IMR-90 (cell line): ENCODE measurements at regions not wholly inside any gene's neighbourhood (a gene's known extent, or its start where the extent isn't known, plus 50 kb on each side); places are given as distances from the start of the nearest gene placed in this dataset.
A peak's percentile ranks its signal among the peaks of the same experiment; 100 is the strongest.

Experiments used
- ATAC-seq: fragments of 200-7000 bp; cut with Tn5 transposase; 2 replicates; pipeline ENCODE4 v1.9.1; 2020; ENCODE audit warnings: low read depth, mild to moderate bottlenecking, moderate library complexity
- BruUV-seq: library from RNA; stranded (reverse); fragments of 400-500 nt; replicated peaks from 2 replicates; lab custom pipeline; 2021; lab: Mats Ljungman, UMichigan
- CTCF ChIA-PET: fragments of 300-600 bp; formaldehyde crosslinking; extraction: SDS; loops from one replicate; lab custom pipeline; 2021; ENCODE audit warnings: antibody characterized with exemption; lab: Yijun Ruan, JAX
- POLR2A ChIA-PET: fragments of 300-600 bp; sonication (Branson Sonifier 250); formaldehyde crosslinking; loops from one replicate; lab custom pipeline; 2022; ENCODE audit warnings: antibody characterized with exemption; ENCODE audit not compliant: unreplicated experiment; lab: Charles Lee
- DNase-seq: peaks from one replicate; pipeline ENCODE4 v3.0.0; 2013
- H2AFZ ChIP-seq: replicated peaks from 2 replicates; pipeline ENCODE3; 2013; ENCODE audit warnings: low read length, mild to moderate bottlenecking; ENCODE audit not compliant: poor library complexity
- H2AK5ac ChIP-seq: 2 replicates; pipeline ENCODE4 v1.6.1; 2013; ENCODE audit warnings: low read depth, low read length, inconsistent platforms
- H2AK9ac ChIP-seq: replicated peaks from 2 replicates; pipeline ENCODE3; 2013; ENCODE audit warnings: mild to moderate bottlenecking, low read depth, low read length, moderate library complexity; ENCODE audit not compliant: poor library complexity
- H2BK120ac ChIP-seq: 2 replicates; pipeline ENCODE4 v1.6.1; 2013; ENCODE audit warnings: low read depth, low read length, inconsistent platforms
- H2BK15ac ChIP-seq: 3 replicates; pipeline ENCODE4 v1.6.1; 2013; ENCODE audit warnings: low read depth, low read length, inconsistent platforms
- H2BK20ac ChIP-seq: 2 replicates; pipeline ENCODE4 v1.6.1; 2013; ENCODE audit warnings: low read depth, mild to moderate bottlenecking, inconsistent platforms, low read length, moderate library complexity
- H2BK5ac ChIP-seq: 2 replicates; pipeline ENCODE4 v1.6.1; 2013; ENCODE audit warnings: mild to moderate bottlenecking, low read depth, low read length, inconsistent platforms; ENCODE audit not compliant: poor library complexity, severe bottlenecking
- H3K14ac ChIP-seq: replicated peaks from 2 replicates; pipeline ENCODE4 v1.6.1; 2013; ENCODE audit warnings: low read depth, low read length, inconsistent platforms
- H3K18ac ChIP-seq: 2 replicates; pipeline ENCODE4 v1.6.1; 2013; ENCODE audit warnings: low read depth, low read length, control low read depth
- H3K23ac ChIP-seq: 2 replicates; pipeline ENCODE4 v1.6.1; 2013; ENCODE audit warnings: low read depth, low read length, inconsistent platforms
- H3K27ac ChIP-seq: 2 replicates; pipeline ENCODE4 v1.5.1; 2013; ENCODE audit warnings: mild to moderate bottlenecking, control low read depth, low read length; ENCODE audit not compliant: insufficient read depth
- H3K27me3 ChIP-seq: 2 replicates; pipeline ENCODE4 v1.6.1; 2013; ENCODE audit warnings: low read length; ENCODE audit not compliant: control insufficient read depth, insufficient read depth
- H3K36me3 ChIP-seq: 2 replicates; pipeline ENCODE4 v1.6.1; 2013; ENCODE audit warnings: low read length, mixed read lengths; ENCODE audit not compliant: control insufficient read depth, insufficient read depth
- H3K4ac ChIP-seq: 2 replicates; pipeline ENCODE4 v1.6.1; 2013; ENCODE audit warnings: low read depth, low read length, inconsistent platforms
- H3K4me1 ChIP-seq: 2 replicates; pipeline ENCODE4 v1.6.1; 2013; ENCODE audit warnings: low read length, mixed read lengths; ENCODE audit not compliant: control insufficient read depth, insufficient read depth
- H3K4me2 ChIP-seq: 2 replicates; pipeline ENCODE4 v1.6.1; 2013; ENCODE audit warnings: low read depth, mild to moderate bottlenecking, control low read depth, low read length, moderate library complexity
- H3K4me3 ChIP-seq: 2 replicates; pipeline ENCODE4 v1.5.1; 2013; ENCODE audit warnings: low read depth, mild to moderate bottlenecking, control low read depth, low read length, moderate library complexity; ENCODE audit not compliant: insufficient read depth
- H3K56ac ChIP-seq: 2 replicates; pipeline ENCODE4 v1.6.1; 2013; ENCODE audit warnings: low read length, inconsistent platforms; ENCODE audit not compliant: insufficient read depth; ENCODE audit errors: extremely low read depth
- H3K79me1 ChIP-seq, 2 experiments: 2 replicates each; pipeline ENCODE4 v1.6.1; 2013; ENCODE audit warnings: low read length in 2 of 2, inconsistent platforms in 1 of 2, low read depth in 1 of 2
- H3K9ac ChIP-seq: 2 replicates; pipeline ENCODE4 v1.6.1; 2013; ENCODE audit warnings: low read depth, low read length, control low read depth
- H3K9me1 ChIP-seq: 2 replicates; pipeline ENCODE4 v1.6.1; 2013; ENCODE audit warnings: low read length, inconsistent platforms; ENCODE audit not compliant: insufficient read depth
- H3K9me3 ChIP-seq: 2 replicates; pipeline ENCODE4 v1.6.1; 2013; ENCODE audit warnings: low read length; ENCODE audit not compliant: control insufficient read depth, insufficient read depth
- H4K20me1 ChIP-seq: 2 replicates; pipeline ENCODE4 v1.6.1; 2013; ENCODE audit warnings: low read length, inconsistent platforms; ENCODE audit not compliant: insufficient read depth
- H4K5ac ChIP-seq: 2 replicates; pipeline ENCODE4 v1.6.1; 2013; ENCODE audit warnings: mild to moderate bottlenecking, low read depth, low read length, control low read depth
- H4K8ac ChIP-seq, 2 experiments: 2 replicates each; pipeline ENCODE4 v1.6.1; 2013; ENCODE audit warnings: low read depth in 2 of 2, low read length in 2 of 2, control low read depth in 1 of 2, inconsistent platforms in 1 of 2
- H4K91ac ChIP-seq: 2 replicates; pipeline ENCODE4 v1.6.1; 2013; ENCODE audit warnings: low read depth, low read length, inconsistent platforms; ENCODE audit not compliant: insufficient read depth
- BHLHE40 ChIP-seq: fragments of 150-350 bp; IDR thresholded peaks from 2 replicates; pipeline ENCODE4 v1.6.1; 2016; ENCODE audit warnings: mild to moderate bottlenecking, low read depth, low read length
- CEBPB ChIP-seq: IDR thresholded peaks from 2 replicates; pipeline ENCODE4 v1.6.1; 2012; ENCODE audit warnings: low read depth, low read length, improper control_type of control experiment
- CHD1 ChIP-seq: IDR thresholded peaks from 2 replicates; pipeline ENCODE4 v1.6.1; 2012; ENCODE audit warnings: low read depth, low read length, improper control_type of control experiment
- CTCF ChIP-seq: conservative IDR thresholded peaks from 2 replicates; pipeline ENCODE4 v1.5.1; 2012; ENCODE audit warnings: mild to moderate bottlenecking, low read depth, low read length, improper control_type of control experiment
- ELK1 ChIP-seq: fragments of 150-350 bp; IDR thresholded peaks from 2 replicates; pipeline ENCODE4 v1.6.1; 2016; ENCODE audit warnings: low read depth, mild to moderate bottlenecking, low read length, moderate library complexity, borderline replicate concordance
- FOS ChIP-seq: fragments of 150-350 bp; IDR thresholded peaks from 2 replicates; pipeline ENCODE4 v1.6.1; 2016; ENCODE audit warnings: low read depth, low read length
- MAZ ChIP-seq: IDR thresholded peaks from 2 replicates; pipeline ENCODE4 v1.6.1; 2012; ENCODE audit warnings: low read depth, mild to moderate bottlenecking, low read length, improper control_type of control experiment, moderate library complexity, borderline replicate concordance
- MXI1 ChIP-seq: IDR thresholded peaks from 2 replicates; pipeline ENCODE4 v1.6.1; 2012; ENCODE audit warnings: low read depth, mild to moderate bottlenecking, low read length, moderate library complexity, borderline replicate concordance
- NFE2L2 ChIP-seq: fragments of 150-350 bp; IDR thresholded peaks from 2 replicates; pipeline ENCODE4 v1.6.1; 2016; ENCODE audit warnings: low read depth, mild to moderate bottlenecking, low read length
- POLR2A ChIP-seq: IDR thresholded peaks from 2 replicates; pipeline ENCODE4 v1.6.1; 2012; ENCODE audit warnings: mild to moderate bottlenecking, low read depth, low read length
- RAD21 ChIP-seq: IDR thresholded peaks from 2 replicates; pipeline ENCODE4 v1.6.1; 2012; ENCODE audit warnings: low read length, improper control_type of control experiment
- RCOR1 ChIP-seq: IDR thresholded peaks from 2 replicates; pipeline ENCODE4 v1.6.1; 2012; ENCODE audit warnings: mild to moderate bottlenecking, low read length, improper control_type of control experiment; ENCODE audit not compliant: insufficient replicate concordance
- RFX5 ChIP-seq: IDR thresholded peaks from 2 replicates; pipeline ENCODE4 v1.8.0; 2012; ENCODE audit warnings: low read depth, mild to moderate bottlenecking, low read length, moderate library complexity
- SMC3 ChIP-seq: fragments of 150-350 bp; IDR thresholded peaks from 2 replicates; pipeline ENCODE4 v1.6.1; 2016; ENCODE audit warnings: low read depth, mild to moderate bottlenecking, antibody characterized with exemption, low read length, moderate library complexity
- WGBS, 2 experiments: methylation state at CpG; one replicate each; pipeline versions ENCODE4 v1.1.5 to v1.1.7; 2013; ENCODE audit warnings: missing lambda C conversion rate in 2 of 2; ENCODE audit not compliant: insufficient read length in 1 of 2; ENCODE audit errors: extremely low coverage in 2 of 2; 5-methylcytosine and 5-hydroxymethylcytosine counted together
- dilution Hi-C: fragments of 300-500 bp; cut with HindIII; formaldehyde crosslinking; loops from one replicate; pipeline ENCODE4 v1.14.3; 2018; ENCODE audit warnings: low sequenced_read_pairs; ENCODE audit not compliant: unreplicated experiment
- in situ Hi-C: fragments of 300-500 bp; cut with MboI; formaldehyde crosslinking; loops from 3 replicates; pipeline ENCODE4 v1.14.3; 2019; ENCODE audit warnings: low sequenced_read_pairs, inconsistent platforms, mixed read lengths
- intact Hi-C: fragments of 100-400 bp; cut with micrococcal nuclease; formaldehyde crosslinking; loops from 2 replicates; pipeline ENCODE4 v1.10.0; 2022
- TF ChIP-seq, protein P1 (sequence below): fragments of 150-350 bp; IDR thresholded peaks from 2 replicates; pipeline ENCODE4 v1.6.1; 2017; ENCODE audit warnings: mild to moderate bottlenecking, antibody characterized with exemption, low read length, low read depth

GRCh38 chr1:234887016-234887900 lies 241.4 kb downstream of the TOMM20 start:
- no peak for ATAC-seq
- peaks cover 1% of the 10 kb centered on the region; the same call in 1 of the 2 replicates for H3K4me1 ChIP-seq
- dilution Hi-C loops = no loop called here
- peaks cover 3% of the 10 kb centered on the region; the same call in 1 of the 2 replicates for H3K9me3 ChIP-seq
- H4K5ac ChIP-seq = no peak overlapping the region
- no peak overlapping the region for H3K4me3 ChIP-seq
- WGBS, 2 experiments = 90% methylated on average over 2 of the region's 13 CpGs; no CpG with 5 or more reads in 1 of the 2 experiments
- in situ Hi-C loops = no loop called here
- TF ChIP-seq BHLHE40 = no peak
- no peak for TF ChIP-seq CHD1
- TF ChIP-seq FOS = no peak
- TF ChIP-seq CEBPB = no peak
- TF ChIP-seq, protein P1, sequence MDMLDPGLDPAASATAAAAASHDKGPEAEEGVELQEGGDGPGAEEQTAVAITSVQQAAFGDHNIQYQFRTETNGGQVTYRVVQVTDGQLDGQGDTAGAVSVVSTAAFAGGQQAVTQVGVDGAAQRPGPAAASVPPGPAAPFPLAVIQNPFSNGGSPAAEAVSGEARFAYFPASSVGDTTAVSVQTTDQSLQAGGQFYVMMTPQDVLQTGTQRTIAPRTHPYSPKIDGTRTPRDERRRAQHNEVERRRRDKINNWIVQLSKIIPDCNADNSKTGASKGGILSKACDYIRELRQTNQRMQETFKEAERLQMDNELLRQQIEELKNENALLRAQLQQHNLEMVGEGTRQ = no peak
- TF ChIP-seq MXI1 = no peak
- no peak for TF ChIP-seq NFE2L2
- TF ChIP-seq CTCF = no peak
- TF ChIP-seq ELK1 = no peak
- TF ChIP-seq RAD21 = no peak
- no peak for TF ChIP-seq MAZ
- no peak for TF ChIP-seq RCOR1
- TF ChIP-seq RFX5 = no peak
- TF ChIP-seq SMC3 = no peak
- TF ChIP-seq POLR2A = no peak
- no peak overlapping the region for H3K4ac ChIP-seq
- H4K20me1 ChIP-seq = no peaks in the 10 kb centered on the region
- no peak overlapping the region for H2BK120ac ChIP-seq
- no peak overlapping the region for H4K91ac ChIP-seq
- no peak overlapping the region for H3K27ac ChIP-seq
- H3K14ac ChIP-seq = no peak overlapping the region
- no peak overlapping the region for H2BK15ac ChIP-seq
- no peak overlapping the region for H3K23ac ChIP-seq
- no peak overlapping the region for H3K56ac ChIP-seq
- no peaks in the 10 kb centered on the region for H3K36me3 ChIP-seq
- CTCF ChIA-PET = no interaction called here
- POLR2A ChIA-PET = no interaction called here
- peak overlapping the region; percentile 15 for H2AFZ ChIP-seq
- H4K8ac ChIP-seq = no peak overlapping the region
- no peaks in the 10 kb centered on the region for H3K9me1 ChIP-seq
- BruUV-seq = no TSS peak
- H2BK5ac ChIP-seq = no peak overlapping the region
- no peak overlapping the region for H3K9ac ChIP-seq
- intact Hi-C loops = no loop called here
- no peaks in the 10 kb centered on the region for H3K79me1 ChIP-seq
- DNase-seq = peak; percentile 36
- H3K27me3 ChIP-seq = no peaks in the 10 kb centered on the region
- no peak overlapping the region for H3K4me2 ChIP-seq
- no peak overlapping the region for H2AK5ac ChIP-seq
- no peak overlapping the region for H2AK9ac ChIP-seq
- H2BK20ac ChIP-seq = no peak overlapping the region
- no peak overlapping the region for H3K18ac ChIP-seq
